GM12878 (cell line): ENCODE measurements at regions not wholly inside any gene's neighbourhood (a gene's known extent, or its start where the extent isn't known, plus 50 kb on each side); places are given as distances from the start of the nearest gene placed in this dataset.

ENCODE experiments used
- CBX3 ChIP-seq: fragments of 200-600 bp; sonication (generic); IDR thresholded peaks from 2 replicates; pipeline ENCODE4 v1.6.1; 2016; ENCODE audit warnings: low read depth, borderline replicate concordance
- EZH2 ChIP-seq: IDR thresholded peaks from 2 replicates; pipeline ENCODE4 v1.6.1; 2012; ENCODE audit warnings: low read depth, mild to moderate bottlenecking, control low read depth, inconsistent platforms, low read length, borderline replicate concordance; ENCODE audit not compliant: control insufficient read depth
- POLR2A ChIP-seq: IDR thresholded peaks from 2 replicates; pipeline ENCODE4 v1.6.1; 2011; ENCODE audit warnings: low read depth, mild to moderate bottlenecking, low read length

GRCh38 chr18:47603158-47603557 is 327.3 kb downstream of the SMAD2 start:
- TF ChIP-seq CBX3 = no peak
- no peak for TF ChIP-seq EZH2
- no peak for TF ChIP-seq POLR2A
